ENCODE measurements at regions not wholly inside any gene's neighbourhood (a gene's known extent, or its start where the extent isn't known, plus 50 kb on each side); places are given as distances from the start of the nearest gene placed in this dataset.

- ATAC-seq, result no peak
- DNase-seq (ENCODE audit: low spot score), result no peak
- H3K79me2 ChIP-seq (ENCODE audit: insufficient read depth, low read length), result no peaks in the 10 kb centered on the region
- 2% methylated on average over 2 of the region's 2 CpGs for WGBS (ENCODE audit: low lambda C conversion rate)
- H4K20me1 ChIP-seq (ENCODE audit: insufficient read depth, low read length), result no peaks in the 10 kb centered on the region
- H3K4me1 ChIP-seq (ENCODE audit: insufficient read depth, low read length), result peaks cover 14% of the 10 kb centered on the region
- CTCF ChIA-PET (ENCODE audit: low intra/inter-chr PET ratio, low total read pairs), result no interaction called here
- intact Hi-C loops (cut with micrococcal nuclease; ENCODE audit: unreplicated experiment), result no loop called here
- H3K36me3 ChIP-seq (replicated peaks in 1 of 2; ENCODE audit: control insufficient read depth in 1 of 2, insufficient read depth in 2 of 2, low read length in 2 of 2), result no peaks in the 10 kb centered on the region
- peaks cover 0 to 3% of the 10 kb centered on the region in 2 experiments; a peak in 3 of 5 replicates for H3K27me3 ChIP-seq (ENCODE audit: control insufficient read depth in 1 of 2, insufficient read depth in 2 of 2, low read length in 2 of 2)
- no TSS peak for BruUV-seq (replicated peaks)
- no peak overlapping the region for H2AFZ ChIP-seq (ENCODE audit: low read length)
- in situ Hi-C loops (cut with HindIII; ENCODE audit: extremely low pct_ligation_motif_present, low pct_unique_long_range_greater_than_20kb), result no loop called here
- FAIRE-seq, result no peak
- H3K27ac ChIP-seq (ENCODE audit: extremely low read length, insufficient read depth, low read length), result no peak overlapping the region
- POLR2A ChIA-PET, result no interaction called here
- H3K9me3 ChIP-seq (ENCODE audit: low read length), result peaks cover 8% of the 10 kb centered on the region; the same call in 1 of the 2 replicates
- no peak for TF ChIP-seq ZNF713 (CRISPR knock-in tag; IDR thresholded peaks at IDR 0.05)
- TF ChIP-seq ZNF761 (CRISPR knock-in tag; conservative IDR thresholded peaks at IDR 0.05), result no peak
- no peak for TF ChIP-seq ZGPAT (CRISPR knock-in tag; IDR thresholded peaks at IDR 0.05)
- TF ChIP-seq MIXL1 (CRISPR knock-in tag; IDR thresholded peaks at IDR 0.05), result no peak
- TF ChIP-seq ZBTB10 (CRISPR knock-in tag; IDR thresholded peaks at IDR 0.05; ENCODE audit: borderline replicate concordance), result no peak
- TF ChIP-seq TFDP2 (CRISPR knock-in tag; IDR thresholded peaks at IDR 0.05), result no peak
- no peak for TF ChIP-seq TEAD3 (CRISPR knock-in tag; optimal IDR thresholded peaks at IDR 0.05; ENCODE audit: borderline replicate concordance)
- TF ChIP-seq TERF1 (CRISPR knock-in tag; IDR thresholded peaks at IDR 0.05), result no peak
- no peak for TF ChIP-seq RNF2 (conservative IDR thresholded peaks at IDR 0.05; ENCODE audit: low read depth)
- TF ChIP-seq ZHX2 (IDR thresholded peaks at IDR 0.05; ENCODE audit: low read depth), result no peak
- no peak for TF ChIP-seq ZHX2 (CRISPR knock-in tag; IDR thresholded peaks at IDR 0.05; ENCODE audit: borderline replicate concordance)
- H3K9ac ChIP-seq (ENCODE audit: insufficient read depth, low read depth, low read length), result no peak overlapping the region
- H3K4me2 ChIP-seq (ENCODE audit: low read depth, low read length), result no peak overlapping the region
- H3K4me3 ChIP-seq (replicated peaks in 1 of 3; ENCODE audit: insufficient read depth in 1 of 3, low read depth in 2 of 3, low read length in 3 of 3), result no peak overlapping the region
Measured at GRCh38 chr12:75571656-75572205, 60.3 kb upstream of the KRR1 start.
